ENCODE measurements at regions not wholly inside any gene's neighbourhood (a gene's known extent, or its start where the extent isn't known, plus 50 kb on each side); places are given as distances from the start of the nearest gene placed in this dataset.
"Not testable (repeated sequence)": the region's sequence is repeated elsewhere in the genome, so short reads cannot be mapped to it uniquely, and the experiment has no call there.

- DNase-seq: no peak
These were observed 729.0 kb upstream of the USP15 start for GRCh38 chr12:61531195-61531594.

GRCh38 chr12:61536117-61536516 lies 724.1 kb upstream of the USP15 start:
- no peak for DNase-seq

GRCh38 chr12:61536525-61536924 lies 723.7 kb upstream of the USP15 start:
- DNase-seq: no peak

DNA sequence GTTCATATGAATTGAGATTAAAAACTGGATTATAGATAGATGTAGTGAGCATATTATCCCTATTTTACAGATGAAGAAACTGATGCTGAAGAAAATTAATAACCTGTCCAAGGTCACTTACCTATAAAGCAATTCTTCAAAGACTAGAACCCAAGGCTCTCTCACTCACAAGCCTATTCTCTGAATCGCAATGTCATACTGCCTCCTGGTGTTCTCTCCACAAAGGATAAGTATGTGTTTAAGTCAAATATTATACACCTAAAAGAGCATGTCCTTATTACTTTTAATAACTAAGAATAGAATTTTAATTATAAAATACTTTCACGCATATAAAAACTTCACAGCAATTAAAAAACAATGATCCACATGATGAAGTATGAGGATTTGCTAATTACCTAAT lies 721.3 kb upstream of the USP15 start:
- no peak for DNase-seq

DNA sequence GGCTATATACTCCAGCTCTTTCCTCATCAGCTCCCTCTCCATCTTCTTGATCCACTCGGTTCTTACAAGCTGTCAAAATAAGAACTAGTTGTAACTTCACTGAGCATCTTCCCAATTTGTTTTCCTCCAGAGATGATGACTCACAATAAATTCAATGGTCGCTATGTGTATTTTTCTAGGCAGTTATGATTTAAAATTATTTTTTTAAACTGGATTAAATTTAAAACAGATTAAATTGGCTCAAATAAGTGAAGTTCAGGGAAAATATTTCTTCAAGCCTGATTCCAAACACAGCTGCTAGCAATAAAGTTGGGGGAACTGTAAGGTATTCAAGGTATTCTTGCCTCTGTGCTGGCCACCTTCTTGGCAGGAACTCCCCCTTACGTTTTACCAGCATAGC lies 717.7 kb upstream of the USP15 start:
- no peak for DNase-seq

DNA sequence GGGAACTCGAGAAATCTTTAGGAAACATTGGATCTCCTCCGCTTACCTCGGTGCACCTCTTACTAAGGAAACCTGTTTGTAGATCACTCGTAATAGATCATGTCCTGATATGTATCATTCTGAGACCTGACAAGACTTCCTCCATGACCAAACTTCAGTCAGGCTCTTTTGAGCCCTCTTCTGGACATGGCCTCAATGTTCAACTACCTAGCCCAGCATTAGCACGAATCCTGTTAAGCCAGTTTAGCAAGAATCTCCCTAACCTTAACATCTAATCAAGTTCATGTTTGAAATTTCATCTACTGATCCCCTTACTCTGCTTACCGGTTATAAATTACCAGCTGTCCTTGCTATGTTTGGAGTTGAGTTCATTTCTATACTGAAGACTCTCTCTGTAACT lies 713.9 kb upstream of the USP15 start:
- DNase-seq: no peak

DNA sequence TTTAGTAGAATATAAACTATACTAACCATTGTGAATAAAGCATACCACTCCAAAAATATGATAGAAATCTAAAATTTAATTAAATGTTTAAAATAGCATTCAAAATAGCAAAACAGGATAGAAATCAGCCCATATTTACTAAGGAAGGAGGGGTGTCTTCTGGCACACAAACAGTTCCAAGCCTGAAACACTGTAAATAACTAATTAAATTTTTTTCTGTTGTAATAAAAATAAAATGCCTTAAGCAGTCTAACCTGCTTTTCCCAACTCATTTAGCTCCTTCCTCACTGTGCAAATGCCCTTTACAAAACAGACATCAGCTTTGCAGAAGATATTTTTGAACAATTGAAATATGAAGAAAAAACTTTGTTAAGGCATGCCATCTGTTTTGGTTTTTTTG lies 707.1 kb upstream of the USP15 start:
- DNase-seq: no peak

- no peak for DNase-seq
These were observed 705.8 kb upstream of the USP15 start for GRCh38 chr12:61554268-61555008.

- DNase-seq: no peak
These were observed 696.3 kb upstream of the USP15 start for GRCh38 chr12:61563665-61564450.

DNA sequence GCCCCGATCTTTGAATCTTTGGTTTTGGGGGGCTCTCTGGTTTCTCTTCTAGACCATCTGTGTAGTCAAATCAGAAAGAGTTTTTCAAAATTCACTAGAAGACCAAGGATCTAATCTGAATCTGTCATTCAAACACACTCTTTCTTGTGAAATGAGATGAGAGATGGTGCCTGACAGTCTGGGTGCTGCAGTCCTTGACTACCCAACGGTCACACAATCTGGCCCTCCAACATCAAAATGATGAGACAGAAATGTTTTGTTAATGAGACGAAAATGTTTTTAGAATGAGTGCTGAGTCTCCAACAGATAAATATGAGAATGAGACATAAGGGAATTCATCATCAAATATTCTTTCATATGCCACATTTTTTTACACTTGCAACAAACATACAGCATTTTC lies 695.7 kb upstream of the USP15 start:
- no peak for DNase-seq

- DNase-seq: no peak
These were observed 694.0 kb upstream of the USP15 start for GRCh38 chr12:61566183-61566582.

- DNase-seq: no peak
These were observed 685.9 kb upstream of the USP15 start for GRCh38 chr12:61574339-61574738.

- no peak for DNase-seq
These were observed 675.3 kb upstream of the USP15 start for GRCh38 chr12:61584943-61585342.

DNA sequence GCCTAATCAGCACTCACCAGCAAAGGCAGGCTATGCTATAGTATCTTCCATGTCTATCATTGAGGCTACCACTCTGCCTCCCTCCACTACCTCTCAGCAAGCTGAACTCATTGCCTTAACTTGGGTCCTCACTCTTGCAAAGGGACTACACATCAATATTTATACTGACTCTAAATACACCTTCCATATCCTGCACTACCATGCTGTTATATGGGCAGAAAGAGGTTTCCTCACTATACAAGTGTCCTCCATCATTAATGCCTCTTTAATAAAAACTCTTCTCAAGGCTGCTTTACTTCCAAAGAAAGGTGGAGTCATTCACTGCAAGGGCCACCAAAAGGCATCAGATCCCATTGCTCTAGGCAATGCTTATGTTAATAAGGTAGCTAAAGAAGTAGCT lies 669.3 kb upstream of the USP15 start:
- not testable (repeated sequence) for DNase-seq

GRCh38 chr12:61610143-61610542 lies 650.1 kb upstream of the USP15 start:
- DNase-seq: no peak

DNA sequence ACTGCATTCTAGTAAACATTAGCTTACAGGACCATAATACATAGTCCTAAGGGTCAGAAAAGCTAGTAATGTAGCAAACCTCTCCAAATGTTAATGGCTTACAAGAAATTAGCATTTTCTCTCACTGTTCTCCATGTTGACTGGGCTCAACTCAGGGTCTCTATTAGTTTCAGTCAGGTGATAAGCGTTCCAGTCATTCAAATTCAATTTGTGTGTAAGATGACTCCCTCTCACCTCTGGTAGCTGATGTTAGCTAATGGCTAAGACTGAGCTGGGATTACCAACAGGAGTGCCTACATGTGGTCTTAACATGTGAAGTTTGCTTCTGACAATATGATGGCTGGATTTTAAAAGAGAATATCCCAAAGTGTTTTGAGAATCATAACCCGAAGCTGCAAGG lies 630.5 kb upstream of the USP15 start:
- DNase-seq: no peak

- no peak for DNase-seq
These were observed 613.6 kb upstream of the USP15 start for GRCh38 chr12:61646639-61647038.

GRCh38 chr12:61647566-61647965 lies 612.6 kb upstream of the USP15 start:
- DNase-seq: no peak

GRCh38 chr12:61652265-61652664 lies 607.9 kb upstream of the USP15 start:
- DNase-seq: no peak

DNA sequence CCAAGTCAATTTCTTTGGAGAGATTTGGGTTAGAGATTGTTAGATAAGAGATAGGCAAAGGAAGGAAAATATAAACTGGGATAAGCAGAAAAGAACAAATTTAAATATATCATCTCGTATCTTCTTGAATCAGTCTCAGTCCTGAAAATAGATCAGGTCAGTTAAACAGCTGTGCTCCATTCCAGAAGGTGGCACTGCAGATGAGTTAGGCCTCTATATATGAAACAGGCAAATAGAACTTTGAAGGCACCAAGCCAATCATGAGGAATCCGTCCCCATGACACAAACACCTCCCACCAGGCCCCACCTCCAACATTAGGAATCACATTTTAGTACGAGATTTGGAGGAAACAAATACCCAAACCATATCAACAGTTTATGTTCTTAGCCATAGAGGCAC lies 605.5 kb upstream of the USP15 start:
- DNase-seq: no peak

DNA sequence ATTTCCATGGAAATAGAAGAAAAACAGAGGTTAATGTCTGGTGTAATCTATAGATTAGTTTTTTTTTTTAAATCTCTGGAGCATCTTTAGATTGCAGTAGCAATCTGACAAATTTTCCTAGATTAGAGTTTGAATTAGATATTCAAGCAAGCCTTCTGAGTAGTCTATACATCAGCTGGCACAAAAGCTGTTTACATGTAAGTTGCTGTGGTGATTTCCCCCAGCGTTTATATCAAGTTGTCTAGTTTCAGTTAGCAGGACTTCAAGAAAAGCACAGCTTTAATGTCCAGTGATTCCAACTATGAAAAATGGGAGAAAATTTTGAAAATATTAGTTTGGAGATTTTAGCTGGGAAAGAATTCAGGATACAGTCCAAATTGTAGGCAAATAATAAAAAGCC lies 605.0 kb upstream of the USP15 start:
- no peak for DNase-seq

DNA sequence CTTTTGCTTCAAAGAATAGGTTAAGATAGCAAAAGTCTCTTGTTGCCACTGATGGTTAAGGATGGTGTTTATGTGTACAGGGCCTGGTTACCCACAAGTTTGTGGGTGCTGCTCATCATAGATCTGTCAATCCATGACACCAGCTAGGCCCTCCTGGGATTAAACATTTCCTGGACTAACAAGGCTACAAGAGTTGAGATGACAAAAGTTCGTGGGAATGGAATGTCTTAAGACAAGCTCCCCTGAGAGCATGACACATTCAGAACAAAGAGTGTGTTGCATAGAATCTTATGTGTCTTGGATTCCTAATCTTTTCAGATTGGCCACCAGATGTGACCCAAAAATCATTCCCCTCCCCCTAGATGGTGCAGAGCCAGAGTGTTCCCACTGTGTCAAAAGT lies 592.5 kb upstream of the USP15 start:
- DNase-seq: no peak

GRCh38 chr12:61676520-61676919 lies 583.7 kb upstream of the USP15 start:
- no peak for DNase-seq

- no peak for DNase-seq
These were observed 572.8 kb upstream of the USP15 start for GRCh38 chr12:61687407-61687806.

DNA sequence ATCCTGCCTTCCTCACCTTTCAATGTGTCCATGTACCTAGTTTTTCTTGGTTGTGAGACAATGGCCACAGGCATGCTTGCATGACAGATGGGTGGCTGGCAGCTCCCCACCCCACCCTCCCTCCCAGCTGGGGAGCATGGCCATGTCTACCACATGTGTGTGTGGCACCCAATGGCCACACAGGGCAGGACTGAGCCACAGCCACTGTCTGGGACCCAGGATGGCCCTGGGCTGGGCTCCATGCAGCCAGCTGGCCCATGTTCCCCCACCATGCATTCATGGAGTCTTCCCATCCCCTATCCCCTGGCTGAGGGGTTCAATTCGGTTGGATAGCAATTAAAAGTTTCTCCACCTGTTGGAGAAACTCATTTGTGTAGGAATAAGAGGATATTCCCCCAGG lies 566.0 kb upstream of the USP15 start:
- no peak for DNase-seq

Measured in CD4-positive, alpha-beta T cell treated with Interleukin-10 for 1 hour (primary cell).